Activated CD4-positive, alpha-beta T cell treated with anti-CD3 and anti-CD28 coated beads, Interleukin-2, Interleukin-6, amounts not matched to agents 100 ng/mL and 50 ng/mL, durations not matched to agents 16 hours and 8 hours (primary cell): ENCODE measurements at regions not wholly inside any gene's neighbourhood (a gene's known extent, or its start where the extent isn't known, plus 50 kb on each side); places are given as distances from the start of the nearest gene placed in this dataset.
"Not testable (repeated sequence)": the region's sequence is repeated elsewhere in the genome, so short reads cannot be mapped to it uniquely, and the experiment has no call there.

ENCODE experiments used
- DNase-seq: peaks from one replicate; pipeline ENCODE4 v3.0.0-alpha.2; 2020

DNA sequence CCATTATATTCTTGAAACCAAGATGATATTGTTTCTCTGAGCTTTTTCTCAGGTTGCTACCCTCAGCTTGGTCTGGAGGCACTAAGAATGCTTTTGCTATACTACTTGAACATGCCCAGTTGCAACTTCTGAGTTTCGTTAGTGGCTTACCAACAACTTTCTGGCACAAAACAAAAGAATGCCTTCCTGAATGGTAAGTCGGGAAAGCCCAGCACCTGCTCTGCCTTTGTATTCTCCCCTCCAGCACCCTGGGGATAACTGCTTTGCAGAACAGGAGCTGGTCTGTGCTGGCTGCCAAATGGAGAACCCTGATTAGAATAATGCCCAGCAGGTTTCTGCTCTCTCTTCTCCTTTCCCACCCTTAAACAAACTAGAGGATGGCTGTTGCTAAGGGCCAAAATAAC is 149.3 kb downstream of the TGFB2 start:
- no peak for DNase-seq

DNA sequence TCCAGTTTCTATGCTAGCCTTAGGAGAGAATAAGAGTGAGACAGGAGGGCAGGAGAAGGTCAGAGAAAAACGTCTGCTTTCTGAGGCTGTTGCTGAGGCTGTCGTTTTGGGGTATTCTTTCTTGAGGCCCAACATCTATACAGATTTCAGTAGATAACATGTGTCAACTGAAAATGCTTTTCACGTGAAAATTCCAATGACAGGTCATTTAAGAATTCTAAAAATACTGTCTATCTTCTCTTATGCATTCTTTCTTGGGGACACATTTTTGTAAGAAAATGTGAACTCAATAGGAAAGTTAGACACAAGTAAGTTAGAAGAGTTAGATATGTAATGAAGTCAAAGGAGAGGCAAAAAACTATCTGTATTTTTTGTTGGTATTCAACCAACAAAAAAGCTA is 150.8 kb downstream of the TGFB2 start:
- DNase-seq = no peak

DNA sequence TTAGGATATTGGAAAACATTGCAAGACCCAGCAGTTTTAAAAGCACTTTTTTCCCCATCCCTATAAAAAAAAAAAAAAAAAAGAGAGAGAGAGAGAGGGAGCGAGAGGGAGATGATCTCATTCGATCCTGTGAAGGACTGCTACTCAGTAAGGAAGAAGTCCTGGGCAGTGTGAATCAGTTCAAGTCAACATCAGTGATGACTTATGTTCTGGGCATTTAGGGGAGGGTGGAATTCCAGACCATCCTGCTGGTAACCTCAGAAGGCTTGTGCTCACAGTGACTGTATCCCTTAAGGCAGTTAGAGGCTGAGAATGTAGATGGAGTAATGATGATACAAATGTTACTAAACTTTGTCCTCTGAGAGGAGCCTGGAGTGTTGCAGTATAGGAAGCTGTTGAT is 151.4 kb downstream of the TGFB2 start:
- no peak for DNase-seq

DNA sequence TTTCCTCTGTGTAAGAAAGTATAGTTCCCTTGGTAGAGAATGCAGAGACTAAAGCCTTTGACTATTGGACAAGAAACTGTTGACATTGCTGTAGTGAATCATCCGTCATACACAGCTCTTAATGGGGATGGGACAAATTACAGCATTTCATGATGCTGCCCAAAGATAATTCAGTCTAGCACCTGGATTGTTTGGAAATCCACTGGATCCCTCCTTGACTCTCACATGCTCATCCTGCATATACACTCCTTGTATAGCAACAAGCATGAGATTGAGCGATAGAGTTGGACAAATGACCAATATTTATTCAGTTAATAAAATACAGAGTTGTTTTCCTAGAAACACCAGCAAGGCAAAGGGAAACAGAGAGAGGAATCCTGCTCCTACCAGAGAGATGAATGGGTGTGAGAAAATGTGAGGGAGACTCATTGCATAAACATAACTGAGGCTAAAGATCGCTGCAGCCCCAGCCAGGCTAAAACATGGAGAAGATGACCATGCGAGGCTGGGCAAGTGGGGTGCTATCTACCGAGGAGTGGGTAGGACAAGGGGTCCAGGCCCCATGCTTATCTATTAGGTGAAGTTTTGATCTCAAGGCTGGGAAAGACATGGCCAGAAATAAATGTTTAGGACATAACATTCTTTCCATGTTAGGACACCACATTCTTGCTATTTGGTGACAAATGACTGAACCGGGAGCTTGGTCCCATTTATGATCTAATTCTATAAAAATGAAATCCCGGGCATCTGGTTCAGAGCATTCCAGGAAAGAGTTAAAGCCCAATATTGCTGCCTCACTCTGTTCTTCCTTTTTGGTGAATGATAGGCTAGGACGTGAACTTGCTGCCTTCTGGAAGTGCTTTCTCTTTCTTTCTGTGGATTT is 153.2 kb downstream of the TGFB2 start:
- DNase-seq = no peak

DNA sequence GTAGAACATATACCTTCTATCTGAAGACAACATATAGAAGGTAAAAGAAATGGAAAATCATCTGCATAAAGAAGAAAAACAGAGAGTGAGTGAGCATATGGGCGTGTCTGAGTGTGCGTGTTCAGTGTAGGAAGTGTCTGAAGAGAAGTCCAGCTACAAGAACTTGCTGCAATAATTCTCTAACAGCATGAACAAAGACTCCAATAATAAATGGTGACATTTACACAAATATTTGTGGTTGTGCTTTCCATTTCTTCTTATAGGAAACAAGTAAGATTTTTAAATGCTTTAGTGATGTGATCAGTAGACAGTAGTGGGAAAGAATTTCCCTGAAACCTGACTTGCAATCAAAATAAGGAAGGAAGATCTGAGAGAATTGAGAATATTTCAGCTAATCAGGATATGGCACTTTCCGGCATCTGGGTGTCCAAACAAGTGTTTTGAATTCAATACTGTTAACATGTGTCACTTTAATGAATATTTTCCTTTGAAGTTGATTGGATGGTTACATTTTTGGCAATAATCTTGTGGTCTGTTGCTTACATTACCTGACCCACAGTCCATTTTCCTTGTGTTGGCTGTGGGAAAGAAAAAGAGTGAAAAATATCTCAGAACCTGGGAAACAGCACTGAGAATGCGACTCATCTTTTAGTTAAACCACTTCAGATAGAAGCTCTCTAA is 154.0 kb downstream of the TGFB2 start:
- no peak for DNase-seq

DNA sequence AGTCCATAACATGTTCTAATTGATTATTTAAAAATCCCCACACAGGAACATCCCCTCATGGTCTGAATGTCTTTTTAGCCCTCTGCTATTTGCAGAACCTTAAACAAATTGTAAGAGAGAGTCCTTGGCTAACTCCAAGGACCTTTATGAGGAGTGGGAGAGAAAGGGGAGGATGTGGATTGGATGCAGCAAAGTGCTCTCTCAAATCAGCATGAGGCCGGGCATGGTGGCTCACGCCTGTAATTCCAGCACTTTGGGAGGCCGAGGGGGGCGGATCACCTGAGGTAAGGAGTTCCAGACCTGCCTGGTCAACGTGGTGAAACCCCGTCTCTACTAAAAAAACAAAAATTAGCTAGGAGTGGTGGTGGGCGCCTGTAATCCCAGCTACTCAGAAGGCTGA is 154.8 kb downstream of the TGFB2 start:
- DNase-seq = no peak

DNA sequence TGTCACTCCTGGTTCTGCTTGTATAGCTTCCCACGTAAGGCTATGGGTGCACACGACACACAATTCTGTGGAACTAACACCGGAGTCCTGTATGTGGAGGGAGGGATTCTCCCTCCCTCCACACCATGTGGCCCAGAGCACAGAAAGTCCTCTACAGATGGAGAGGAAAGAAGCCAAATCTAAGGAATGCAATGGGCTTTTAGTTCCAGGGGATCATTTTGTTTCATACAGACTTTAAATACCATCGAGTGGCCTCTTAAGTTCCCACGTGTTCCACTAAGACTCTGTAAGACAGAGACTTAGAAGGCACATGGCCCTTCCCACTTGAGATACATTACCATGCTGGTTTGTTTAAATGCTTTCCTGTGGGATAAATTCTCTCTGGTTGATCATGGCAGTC is 156.0 kb downstream of the TGFB2 start:
- DNase-seq = no peak

DNA sequence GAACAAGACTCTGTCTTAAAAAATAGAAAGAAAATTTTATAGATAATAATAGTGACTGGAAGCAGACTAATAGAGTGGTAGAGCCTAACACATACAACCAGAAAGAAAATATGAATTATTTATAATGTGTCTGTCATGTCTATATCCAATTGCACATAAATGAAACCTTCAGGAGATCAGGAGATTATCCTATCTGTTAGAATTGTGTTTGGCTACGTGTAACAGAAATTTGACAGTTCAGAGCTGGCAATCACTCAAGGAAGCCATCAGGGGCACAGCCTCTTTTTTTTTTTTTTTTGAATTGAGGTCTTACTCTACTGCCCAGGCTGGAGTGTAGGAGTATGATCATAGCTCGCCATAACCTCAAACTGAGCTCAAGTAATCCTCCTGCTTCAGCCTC is 157.2 kb downstream of the TGFB2 start:
- no peak for DNase-seq

DNA sequence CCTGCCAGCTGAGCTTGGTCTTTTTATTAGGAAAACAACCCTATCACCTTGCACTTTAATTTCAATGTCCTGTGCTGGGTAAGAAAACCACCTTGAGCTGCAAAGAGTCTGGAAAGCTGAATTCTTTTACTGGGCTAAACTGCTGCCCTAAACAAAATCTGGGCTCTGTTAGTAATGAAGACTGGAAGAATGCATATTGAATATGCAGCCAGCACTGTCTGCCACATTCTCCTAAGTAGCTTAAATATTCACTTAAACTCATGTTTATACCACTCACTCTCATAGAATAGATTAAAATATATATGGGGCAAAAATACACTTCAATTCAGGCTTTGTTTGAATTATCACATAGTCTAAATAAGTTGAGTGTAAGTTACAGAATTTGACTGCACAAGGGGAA is 158.0 kb downstream of the TGFB2 start:
- DNase-seq = no peak

DNA sequence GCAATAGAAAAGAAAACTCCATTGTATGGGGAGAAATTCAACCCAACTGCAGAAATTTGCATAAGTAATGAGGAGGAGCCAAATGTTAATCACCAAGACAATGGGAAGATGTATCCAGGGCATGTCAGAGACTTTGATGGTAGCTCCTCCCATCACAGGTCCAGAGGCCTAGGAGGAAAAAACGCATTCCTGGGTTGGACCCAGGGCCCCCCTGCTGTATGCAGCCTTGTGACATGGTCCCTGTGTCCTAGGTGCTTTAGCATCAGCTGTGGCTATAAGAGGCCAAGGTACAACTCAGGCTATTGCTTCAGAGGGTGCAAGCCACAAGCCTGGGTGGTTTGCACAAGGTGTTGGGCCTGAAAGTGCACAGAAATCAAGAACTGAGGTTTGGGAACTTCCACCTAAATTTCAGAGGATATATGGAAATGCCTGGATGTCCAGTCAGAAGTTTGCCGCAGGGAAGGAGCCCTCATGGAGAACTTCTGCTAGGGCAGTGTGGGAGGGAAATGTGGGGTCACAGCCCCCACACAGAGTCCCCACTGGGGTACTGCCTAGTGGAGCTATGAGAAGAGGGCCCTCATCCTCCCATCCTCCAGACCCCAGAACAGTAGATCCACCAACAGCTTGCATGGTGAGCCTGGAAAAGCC is 162.3 kb downstream of the TGFB2 start:
- DNase-seq = no peak

DNA sequence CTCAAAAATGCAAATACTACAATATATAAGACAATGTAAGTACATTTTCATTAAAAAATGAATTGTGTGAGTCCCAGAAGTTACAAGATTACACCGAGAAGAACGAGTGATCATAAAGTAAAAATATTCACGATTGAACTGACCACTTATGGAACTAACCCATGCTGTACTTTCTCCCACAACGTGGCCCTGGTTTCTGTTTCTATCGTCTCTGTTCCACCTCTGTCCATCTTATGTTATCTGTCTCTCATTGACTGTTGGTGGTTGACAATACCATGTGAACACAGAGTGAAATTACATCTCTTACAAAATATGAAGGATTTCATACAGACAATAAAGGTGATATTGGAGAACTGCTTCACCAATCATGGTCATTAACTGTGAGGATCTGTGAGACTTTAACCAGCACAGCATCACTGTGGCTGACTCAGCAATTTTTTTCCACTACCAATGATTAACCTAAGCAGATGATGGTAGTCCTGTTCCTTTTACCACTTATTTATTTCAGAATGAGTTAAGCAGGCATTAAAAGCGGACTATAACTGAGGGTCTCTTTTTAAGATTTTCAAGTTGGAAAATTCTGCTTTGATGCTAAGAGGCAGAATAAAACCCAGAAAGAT is 165.1 kb downstream of the TGFB2 start:
- no peak for DNase-seq

DNA sequence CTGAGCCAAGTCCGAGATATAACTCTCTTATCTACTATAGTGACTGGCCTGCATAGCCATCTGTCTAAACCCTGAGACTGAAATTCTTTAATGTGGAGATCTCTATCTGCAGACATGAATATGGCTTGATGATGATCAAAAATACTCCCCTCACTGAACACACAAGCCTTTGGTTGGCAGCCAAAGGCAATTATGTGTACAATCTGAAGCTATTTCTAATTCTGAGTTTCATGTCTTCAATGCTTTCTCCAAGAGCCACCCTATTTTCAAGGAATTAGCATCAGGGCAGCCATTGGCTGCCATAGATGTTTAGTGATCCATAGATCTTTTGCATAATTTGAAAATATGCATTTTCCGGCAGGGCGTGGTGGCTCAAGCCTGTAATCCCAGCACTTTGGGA is 168.2 kb downstream of the TGFB2 start:
- no peak for DNase-seq

DNA sequence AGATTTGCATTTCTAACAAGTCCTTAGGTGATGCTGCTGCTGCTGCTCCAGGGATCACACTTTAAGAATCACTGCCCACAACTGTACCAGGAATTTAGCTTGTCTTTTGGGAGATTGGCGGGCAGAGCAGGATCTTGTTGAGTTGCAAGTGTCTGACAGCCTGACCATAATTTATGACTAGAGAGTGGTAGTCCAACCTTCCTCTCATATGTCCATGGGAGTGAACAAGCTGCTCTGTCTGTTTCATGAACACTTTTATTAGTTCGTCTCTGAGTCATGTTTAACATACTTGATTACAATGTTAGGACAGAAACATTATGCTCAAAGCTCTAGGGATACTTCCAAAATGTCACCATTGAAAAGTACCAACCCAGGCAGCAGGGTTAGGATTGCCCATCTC is 169.6 kb downstream of the TGFB2 start:
- DNase-seq = no peak

DNA sequence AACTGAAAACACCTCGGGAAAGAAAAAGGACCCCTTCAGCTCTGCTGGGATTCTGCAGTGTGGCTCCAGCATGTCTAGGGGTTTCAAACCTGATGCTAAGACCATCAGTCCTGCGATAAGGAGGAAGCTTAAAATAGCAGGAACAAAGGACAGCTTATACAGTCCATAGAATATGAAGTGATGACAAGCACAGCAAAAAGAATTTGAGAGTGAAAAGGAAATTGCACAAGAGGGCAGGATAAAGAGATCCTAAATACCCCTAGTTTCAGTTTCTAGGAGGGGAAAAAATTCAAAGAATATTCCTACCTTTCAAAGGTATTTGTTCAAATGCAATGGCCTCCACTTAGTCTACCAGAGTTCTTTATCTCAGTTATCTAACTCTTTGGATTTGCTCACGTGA is 171.4 kb downstream of the TGFB2 start:
- no peak for DNase-seq

DNA sequence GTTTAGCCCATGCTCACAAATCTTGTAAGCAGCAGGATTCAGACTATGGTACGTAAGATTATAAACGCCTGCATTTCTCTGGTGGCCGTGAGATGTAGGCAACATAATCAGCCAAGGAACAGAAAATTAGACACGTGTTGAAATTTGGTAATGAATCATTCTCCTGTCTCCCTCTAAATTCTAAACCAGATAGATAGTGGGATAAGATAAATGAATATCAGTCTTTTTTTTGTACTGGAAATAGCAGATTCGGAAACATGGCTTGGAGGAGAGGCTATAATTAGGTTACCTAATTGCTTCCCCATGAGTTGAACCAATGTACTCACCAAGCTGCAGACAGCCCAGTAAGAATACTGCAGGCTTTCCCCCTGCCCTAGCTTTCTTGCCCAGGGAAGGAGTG is 172.3 kb downstream of the TGFB2 start:
- no peak for DNase-seq

DNA sequence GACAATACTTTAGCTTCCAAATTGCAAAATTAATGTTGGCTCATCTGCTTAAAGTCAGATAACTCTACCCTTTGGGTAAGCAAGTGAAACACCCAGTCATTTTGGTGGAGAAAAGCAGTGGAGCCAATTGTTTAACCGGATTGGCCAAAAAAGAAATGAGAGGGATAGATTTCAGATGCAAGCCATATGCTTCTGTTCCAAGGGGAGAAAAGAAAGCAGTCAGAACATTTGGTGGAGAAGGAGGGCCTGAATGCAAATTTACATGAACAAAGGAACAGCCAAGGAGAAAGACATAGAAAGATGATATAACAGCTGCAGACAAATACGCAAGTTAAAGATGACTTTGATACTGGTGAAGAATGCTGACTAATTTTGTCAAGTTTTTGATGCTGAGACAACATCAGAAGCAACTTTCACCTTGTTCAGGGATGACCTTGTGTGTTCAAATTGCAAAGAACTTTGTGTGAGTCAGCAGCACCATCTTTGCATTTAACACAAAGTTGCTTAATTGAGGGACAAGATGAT is 173.1 kb downstream of the TGFB2 start:
- no peak for DNase-seq

DNA sequence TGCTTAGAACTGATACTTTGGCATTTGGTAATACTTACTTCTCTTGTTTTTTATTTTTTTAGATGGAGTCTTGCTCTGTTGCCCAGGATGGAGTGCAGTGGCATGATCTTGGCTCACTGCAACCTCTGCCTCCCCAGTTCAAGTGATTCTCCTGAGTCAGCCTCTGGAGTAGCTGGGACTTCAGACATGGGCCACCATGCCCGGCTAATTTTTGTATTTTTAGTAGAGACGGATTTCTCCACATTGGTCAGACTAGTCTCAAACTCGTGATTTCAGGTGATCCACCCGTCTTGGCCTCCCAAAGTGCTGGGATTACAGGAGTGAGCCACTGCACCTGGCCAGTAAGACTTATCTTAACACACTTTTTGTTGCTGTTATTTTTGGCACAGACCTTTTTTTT is 175.5 kb downstream of the TGFB2 start:
- DNase-seq = not testable (repeated sequence)

DNA sequence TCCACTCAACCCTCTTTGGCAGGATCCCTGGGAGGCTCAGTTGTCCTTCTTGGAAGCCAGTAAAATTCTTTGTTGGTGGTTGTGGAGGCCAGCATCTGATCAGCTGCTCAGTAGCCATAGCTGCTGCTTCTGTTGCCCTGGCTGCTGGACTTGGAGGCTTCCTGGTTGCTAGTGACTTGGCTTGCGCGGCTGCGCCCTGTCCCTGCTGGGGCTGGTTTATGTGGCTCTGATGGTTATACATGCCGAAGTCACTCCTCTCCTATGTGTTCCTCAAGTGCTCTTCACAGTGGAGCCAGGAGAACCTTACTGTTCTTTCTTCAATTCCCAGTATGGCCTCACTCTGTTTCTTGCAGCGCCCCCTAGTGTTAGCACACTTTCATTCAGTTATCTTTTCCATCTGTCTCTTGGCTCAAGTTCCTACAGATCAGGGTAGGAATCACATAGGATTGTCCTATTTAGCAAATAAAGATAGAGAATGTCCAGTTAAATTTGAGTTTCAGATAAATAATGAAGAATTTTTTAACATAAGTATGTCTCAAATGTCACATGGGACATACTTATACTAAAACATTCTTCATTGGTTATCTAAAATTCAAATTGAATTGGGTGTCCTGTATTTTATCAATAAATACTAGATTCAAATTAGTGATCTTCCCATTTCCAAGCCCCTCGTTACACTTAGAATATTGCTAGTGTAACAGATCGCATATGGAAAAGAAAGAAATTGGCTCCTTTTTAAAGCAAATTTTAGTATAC is 176.5 kb downstream of the TGFB2 start:
- peak; percentile 51 for DNase-seq

DNA sequence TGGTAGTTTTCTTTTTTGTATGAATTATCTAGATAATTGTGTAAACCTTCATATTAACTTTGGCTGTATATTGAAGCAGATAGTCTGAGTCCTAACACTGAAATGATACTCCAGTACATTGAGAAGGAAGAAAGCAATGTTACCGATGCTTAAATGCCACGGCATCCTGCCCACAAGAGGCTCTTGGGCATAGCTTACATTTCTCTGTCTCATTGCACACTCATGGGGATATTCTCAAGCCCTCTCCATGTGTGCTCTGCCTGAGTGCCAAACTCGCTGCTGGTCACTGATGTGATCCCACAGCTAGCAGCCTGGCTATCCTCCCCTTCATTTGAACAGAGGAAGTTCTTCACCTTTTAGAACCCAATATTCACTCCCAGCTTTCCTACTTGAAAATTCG is 179.4 kb downstream of the TGFB2 start:
- no peak for DNase-seq

DNA sequence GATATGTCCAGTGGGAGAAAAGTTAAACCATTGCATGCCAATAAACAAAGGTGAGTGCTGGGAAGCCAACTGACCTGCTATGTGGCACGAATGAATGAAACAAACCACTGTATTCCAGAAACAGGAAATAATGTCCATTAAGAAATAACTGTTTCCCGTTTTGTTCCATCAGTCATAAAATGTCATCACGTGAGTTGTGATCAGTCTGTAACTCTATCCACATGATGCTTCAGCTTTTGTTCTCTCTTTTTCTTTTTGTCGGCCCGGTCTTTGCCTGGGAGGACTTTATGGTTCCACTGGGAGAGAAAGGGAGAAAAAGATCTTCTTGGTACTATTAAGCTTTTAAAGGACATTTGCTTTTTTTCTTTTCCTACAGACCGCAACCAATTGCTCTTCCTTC is 179.9 kb downstream of the TGFB2 start:
- DNase-seq = no peak

DNA sequence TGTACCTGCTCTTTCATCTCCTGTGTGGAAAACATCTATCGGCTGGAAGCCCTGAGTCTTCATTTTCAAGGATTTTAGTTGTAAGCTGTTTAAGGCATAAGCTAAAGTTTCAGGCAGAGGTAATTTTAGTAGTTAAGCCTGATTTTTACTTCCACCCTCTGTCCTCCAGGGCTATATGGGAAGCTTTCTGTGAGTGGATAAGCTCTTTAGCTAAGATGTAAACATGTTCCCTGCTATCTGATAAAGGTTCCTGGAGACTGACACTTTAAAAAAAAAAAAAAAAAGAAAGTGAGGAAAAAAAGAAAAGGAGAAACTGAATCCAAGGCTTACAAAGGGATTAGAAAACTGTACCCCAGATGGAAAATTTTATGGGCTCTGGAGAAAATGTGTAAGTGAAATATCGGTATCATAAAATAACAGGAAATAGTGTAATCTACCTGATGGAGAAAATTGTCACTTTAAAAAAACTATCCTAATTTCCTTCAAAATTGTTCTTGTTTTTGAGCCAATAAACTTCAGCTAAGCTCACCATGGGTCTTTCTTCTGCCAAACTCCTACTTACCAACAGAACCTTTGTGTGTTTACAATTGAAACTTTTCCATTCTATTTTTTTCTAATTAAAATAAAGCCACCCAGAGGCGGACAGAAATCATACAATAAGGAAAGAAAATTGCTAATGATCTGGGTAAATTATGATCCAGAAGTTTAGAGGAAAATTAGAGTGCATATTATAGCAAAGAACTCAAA is 180.5 kb downstream of the TGFB2 start:
- no peak for DNase-seq

DNA sequence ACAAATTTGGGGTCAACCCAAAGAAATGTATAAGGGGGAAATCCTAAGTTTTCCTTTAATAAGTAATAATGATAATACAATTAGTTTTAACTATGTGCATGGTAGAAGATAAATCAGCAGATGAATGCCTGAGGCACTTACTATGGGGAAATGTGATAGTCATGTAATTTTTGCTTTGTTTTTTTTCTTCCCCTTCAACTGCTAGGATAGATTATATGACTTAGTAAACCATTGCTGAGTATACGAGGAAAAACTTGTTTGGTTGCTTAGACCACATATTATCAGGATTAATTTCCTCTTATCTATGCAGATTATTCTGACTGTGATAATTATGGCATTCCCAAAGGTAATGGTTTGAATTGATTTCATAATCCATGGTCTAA is 181.1 kb downstream of the TGFB2 start:
- no peak for DNase-seq
